ENCODE measurements at regions not wholly inside any gene's neighbourhood (a gene's known extent, or its start where the extent isn't known, plus 50 kb on each side); places are given as distances from the start of the nearest gene placed in this dataset.
A peak's percentile ranks its signal among the peaks of the same experiment; 100 is the strongest.

- H3K27ac Mint-ChIP-seq (ENCODE audit: unreplicated experiment), result no peak overlapping the region
- no peaks in the 10 kb centered on the region for H3K4me1 Mint-ChIP-seq (ENCODE audit: unreplicated experiment)
- TF ChIP-seq CTCF (IDR thresholded peaks at IDR 0.05), result no peak
- H3K4me3 Mint-ChIP-seq (ENCODE audit: unreplicated experiment), result no peak overlapping the region
- DNase-seq (ENCODE audit: extremely low spot score, unreplicated experiment), result no peak
- H3K9me3 Mint-ChIP-seq (ENCODE audit: unreplicated experiment), result peaks cover 14% of the 10 kb centered on the region
- H3K36me3 Mint-ChIP-seq (ENCODE audit: unreplicated experiment), result no peaks in the 10 kb centered on the region
- no peaks in the 10 kb centered on the region for H3K27me3 Mint-ChIP-seq (ENCODE audit: unreplicated experiment)
Measured at GRCh38 chr2:144967961-144968360, 448.0 kb upstream of the ZEB2 start.

DNA sequence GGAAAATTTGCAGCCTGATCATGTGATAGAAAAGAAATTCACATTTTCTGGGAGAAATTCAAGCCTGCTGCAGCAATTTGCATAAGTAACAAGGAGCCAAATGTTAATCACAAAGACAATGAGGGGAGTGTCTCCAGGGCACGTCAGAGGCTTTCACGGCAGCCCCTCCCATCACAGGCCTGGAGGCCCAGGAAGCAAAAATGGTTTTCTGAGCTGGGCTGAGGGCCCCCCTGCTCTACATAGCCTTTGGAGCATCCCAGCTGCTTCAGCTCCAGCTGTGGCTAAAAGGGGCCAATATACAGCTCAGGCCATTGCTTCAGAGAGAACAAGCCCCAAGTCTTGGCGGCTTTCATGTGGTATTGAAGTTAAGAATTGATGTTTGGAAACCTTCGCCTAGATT lies 445.3 kb upstream of the ZEB2 start:
- H3K36me3 Mint-ChIP-seq (ENCODE audit: unreplicated experiment), result no peaks in the 10 kb centered on the region
- no peak overlapping the region for H3K27ac Mint-ChIP-seq (ENCODE audit: unreplicated experiment)
- no peaks in the 10 kb centered on the region for H3K27me3 Mint-ChIP-seq (ENCODE audit: unreplicated experiment)

GRCh38 chr2:144963031-144963430 lies 443.1 kb upstream of the ZEB2 start:
- Mint-ChIP-seq H3K27me3 (ENCODE audit: unreplicated experiment) (no peaks in the 10 kb centered on the region), H3K9me3 (ENCODE audit: unreplicated experiment) (peaks cover 14% of the 10 kb centered on the region), H3K4me1 (ENCODE audit: unreplicated experiment) (no peaks in the 10 kb centered on the region), H3K27ac (ENCODE audit: unreplicated experiment) (no peak overlapping the region), H3K4me3 (ENCODE audit: unreplicated experiment) (no peak overlapping the region), H3K36me3 (ENCODE audit: unreplicated experiment) (no peaks in the 10 kb centered on the region)
- no peak for DNase-seq (ENCODE audit: extremely low spot score, unreplicated experiment)
- TF ChIP-seq CTCF (IDR thresholded peaks at IDR 0.05), result no peak

More for the DNA sequence above, 445.3 kb upstream of the ZEB2 start:
- DNase-seq (ENCODE audit: extremely low spot score, unreplicated experiment), result no peak
- no peak for TF ChIP-seq CTCF (IDR thresholded peaks at IDR 0.05)
- Mint-ChIP-seq H3K4me3 (ENCODE audit: unreplicated experiment) (no peak overlapping the region), H3K9me3 (ENCODE audit: unreplicated experiment) (peaks cover 14% of the 10 kb centered on the region), H3K4me1 (ENCODE audit: unreplicated experiment) (no peaks in the 10 kb centered on the region)

DNA sequence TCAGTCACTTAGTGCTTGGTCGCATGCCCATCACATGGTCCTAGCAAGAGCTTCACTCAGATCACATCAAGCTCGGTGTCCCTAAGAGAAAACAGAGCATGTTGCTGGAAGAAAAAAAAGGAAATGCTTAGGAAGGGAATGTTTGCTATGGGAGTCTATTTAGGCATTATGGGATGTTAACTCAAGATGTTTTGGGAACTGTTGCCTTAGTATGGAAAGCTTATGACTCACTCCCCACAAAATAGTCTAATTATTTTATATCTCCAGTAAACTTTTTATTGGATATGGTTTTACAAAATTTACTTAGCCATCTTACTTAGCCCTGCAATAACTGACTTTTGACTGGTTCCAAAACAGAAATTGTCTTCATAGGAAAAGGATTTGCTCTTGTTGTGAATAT lies 439.5 kb upstream of the ZEB2 start:
- Mint-ChIP-seq H3K4me1 (ENCODE audit: unreplicated experiment) (no peaks in the 10 kb centered on the region), H3K4me3 (ENCODE audit: unreplicated experiment) (no peak overlapping the region), H3K9me3 (ENCODE audit: unreplicated experiment) (peaks cover 3% of the 10 kb centered on the region), H3K27me3 (ENCODE audit: unreplicated experiment) (no peaks in the 10 kb centered on the region), H3K27ac (ENCODE audit: unreplicated experiment) (no peak overlapping the region), H3K36me3 (ENCODE audit: unreplicated experiment) (no peaks in the 10 kb centered on the region)
- TF ChIP-seq CTCF (IDR thresholded peaks at IDR 0.05), result no peak
- no peak for DNase-seq (ENCODE audit: extremely low spot score, unreplicated experiment)

DNA sequence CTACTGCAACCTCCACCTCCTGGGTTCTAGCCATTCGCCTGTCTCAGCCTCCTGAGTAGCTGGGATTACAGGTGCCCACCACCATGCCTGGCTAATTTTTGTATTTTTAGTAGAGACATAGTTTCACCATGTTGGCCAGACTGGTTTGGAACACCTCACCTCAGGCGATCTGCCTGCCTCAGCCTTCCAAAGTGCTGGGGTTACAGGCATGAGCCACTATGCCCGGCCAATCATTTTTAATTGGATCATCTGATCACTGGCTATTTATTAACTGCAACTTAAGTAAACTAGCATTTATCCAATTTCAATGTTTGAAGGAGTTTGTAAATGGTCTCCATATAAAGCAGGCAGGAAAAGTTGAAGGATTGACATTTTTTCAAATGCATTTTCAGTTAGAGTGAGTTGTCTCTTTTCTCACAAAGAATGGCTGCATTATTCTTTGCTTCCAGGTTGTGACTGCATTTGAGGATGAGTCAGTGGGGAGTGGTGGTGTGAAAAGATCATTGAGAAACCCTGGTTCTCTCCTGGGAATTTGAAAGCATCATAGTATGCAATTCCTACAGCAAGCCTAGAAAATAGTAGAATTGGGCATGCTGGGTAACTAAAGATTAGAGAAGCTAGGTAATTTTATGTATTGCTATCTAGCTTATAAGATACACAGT lies 431.1 kb upstream of the ZEB2 start:
- Mint-ChIP-seq H3K4me3 (ENCODE audit: unreplicated experiment) (no peak overlapping the region), H3K4me1 (ENCODE audit: unreplicated experiment) (peaks cover 11% of the 10 kb centered on the region), H3K27me3 (ENCODE audit: unreplicated experiment) (no peaks in the 10 kb centered on the region), H3K36me3 (ENCODE audit: unreplicated experiment) (no peaks in the 10 kb centered on the region), H3K27ac (ENCODE audit: unreplicated experiment) (peak overlapping the region; percentile 16), H3K9me3 (ENCODE audit: unreplicated experiment) (no peaks in the 10 kb centered on the region)
- no peak for DNase-seq (ENCODE audit: extremely low spot score, unreplicated experiment)
- TF ChIP-seq CTCF (IDR thresholded peaks at IDR 0.05), result no peak

Data from osteocyte (in vitro differentiated cells).